Vagina (tissue), 2 donors: ENCODE measurements at regions not wholly inside any gene's neighbourhood (a gene's known extent, or its start where the extent isn't known, plus 50 kb on each side); places are given as distances from the start of the nearest gene placed in this dataset.

Source experiments
- DNase-seq, 2 donors: peaks; one replicate each; pipeline ENCODE4 v3.0.0-alpha.2; 2017; ENCODE audit errors: extremely low spot score in 2 of 2
- H3K27ac ChIP-seq: fragments of 200-600 bp; sonication (generic); one replicate; pipeline ENCODE4 v1.5.1; 2019
- H3K27me3 ChIP-seq: fragments of 200-600 bp; sonication (generic); one replicate; pipeline ENCODE4 v1.5.1; 2019
- H3K36me3 ChIP-seq, 2 donors: fragments of 200-600 bp; sonication (generic); one replicate each; pipeline ENCODE4 v1.5.1; 2017 to 2019
- H3K4me1 ChIP-seq: fragments of 200-600 bp; sonication (generic); one replicate; pipeline ENCODE4 v1.5.1; 2019
- H3K4me3 ChIP-seq, 2 donors: fragments of 200-600 bp; sonication (generic); 1 replicate in 1 of 2; 2 replicates in 1 of 2; pipeline ENCODE4 v1.5.1; 2016 to 2019
- H3K9me3 ChIP-seq: fragments of 200-600 bp; sonication (generic); one replicate; pipeline ENCODE4 v1.5.1; 2019
- POLR2A ChIP-seq, 2 donors: fragments of 450-650 bp; IDR thresholded peaks; one replicate each; pipeline ENCODE4 v1.6.1; 2017; ENCODE audit warnings: antibody characterized with exemption in 2 of 2, mild to moderate bottlenecking in 2 of 2, moderate library complexity in 2 of 2
- POLR2AphosphoS5 ChIP-seq, 2 donors: sonication (generic); formaldehyde crosslinking; IDR thresholded peaks; one replicate each; pipeline ENCODE4 v1.9.0; 2017; ENCODE audit warnings: antibody characterized with exemption in 2 of 2, mild to moderate bottlenecking in 2 of 2, low read depth in 1 of 2; ENCODE audit not compliant: insufficient read depth in 1 of 2
- intact Hi-C: fragments of 100-400 bp; cut with DNase I; formaldehyde crosslinking; loops from one replicate; pipeline ENCODE4 v1.15.1; 2023
- TF ChIP-seq, protein P1 (sequence below), 3 experiments: fragments of 450-650 bp in 2 of 3; fragments of 200-600 bp in 1 of 3; sonication (generic) in 1 of 3; IDR thresholded peaks; one replicate each; pipeline ENCODE4 v1.5.1; 2017 to 2019; ENCODE audit warnings: antibody characterized with exemption in 3 of 3, mild to moderate bottlenecking in 2 of 3, moderate library complexity in 2 of 3

DNA sequence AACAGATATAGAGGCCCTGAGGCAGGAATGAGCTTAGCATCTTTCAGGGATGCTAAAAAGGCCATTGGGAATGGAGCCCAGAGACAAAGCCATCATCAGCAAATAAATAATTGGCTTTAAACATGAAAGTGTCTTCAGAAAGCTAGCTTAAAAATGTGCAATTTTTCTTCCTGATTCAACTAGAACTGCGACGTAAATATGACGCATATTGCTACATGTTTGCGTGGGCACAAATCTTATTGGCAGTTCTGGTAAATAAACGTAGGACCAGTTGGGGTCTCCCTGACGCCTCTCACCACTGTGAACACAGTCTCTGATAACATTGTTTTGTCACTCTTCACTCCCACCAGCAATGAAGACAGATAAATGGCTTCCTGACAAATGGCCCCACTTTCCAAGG lies 97.3 kb upstream of the SRD5A3 start:
- Histone ChIP-seq H3K36me3 (no peaks in the 10 kb centered on the region), H3K27me3 (no peaks in the 10 kb centered on the region), H3K4me1 (no peaks in the 10 kb centered on the region), H3K27ac (no peak overlapping the region), H3K9me3 (no peaks in the 10 kb centered on the region), H3K4me3 (no peak overlapping the region)
- TF ChIP-seq POLR2A (IDR thresholded peaks at IDR 0.05) (no peak), POLR2AphosphoS5 (IDR thresholded peaks at IDR 0.05; ENCODE audit: insufficient read depth in 1 of 2, low read depth in 1 of 2) (no peak)
- TF ChIP-seq, protein P1, sequence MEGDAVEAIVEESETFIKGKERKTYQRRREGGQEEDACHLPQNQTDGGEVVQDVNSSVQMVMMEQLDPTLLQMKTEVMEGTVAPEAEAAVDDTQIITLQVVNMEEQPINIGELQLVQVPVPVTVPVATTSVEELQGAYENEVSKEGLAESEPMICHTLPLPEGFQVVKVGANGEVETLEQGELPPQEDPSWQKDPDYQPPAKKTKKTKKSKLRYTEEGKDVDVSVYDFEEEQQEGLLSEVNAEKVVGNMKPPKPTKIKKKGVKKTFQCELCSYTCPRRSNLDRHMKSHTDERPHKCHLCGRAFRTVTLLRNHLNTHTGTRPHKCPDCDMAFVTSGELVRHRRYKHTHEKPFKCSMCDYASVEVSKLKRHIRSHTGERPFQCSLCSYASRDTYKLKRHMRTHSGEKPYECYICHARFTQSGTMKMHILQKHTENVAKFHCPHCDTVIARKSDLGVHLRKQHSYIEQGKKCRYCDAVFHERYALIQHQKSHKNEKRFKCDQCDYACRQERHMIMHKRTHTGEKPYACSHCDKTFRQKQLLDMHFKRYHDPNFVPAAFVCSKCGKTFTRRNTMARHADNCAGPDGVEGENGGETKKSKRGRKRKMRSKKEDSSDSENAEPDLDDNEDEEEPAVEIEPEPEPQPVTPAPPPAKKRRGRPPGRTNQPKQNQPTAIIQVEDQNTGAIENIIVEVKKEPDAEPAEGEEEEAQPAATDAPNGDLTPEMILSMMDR (IDR thresholded peaks at IDR 0.05), result no peak
- no peak for DNase-seq
- intact Hi-C loops, result no loop called here

DNA sequence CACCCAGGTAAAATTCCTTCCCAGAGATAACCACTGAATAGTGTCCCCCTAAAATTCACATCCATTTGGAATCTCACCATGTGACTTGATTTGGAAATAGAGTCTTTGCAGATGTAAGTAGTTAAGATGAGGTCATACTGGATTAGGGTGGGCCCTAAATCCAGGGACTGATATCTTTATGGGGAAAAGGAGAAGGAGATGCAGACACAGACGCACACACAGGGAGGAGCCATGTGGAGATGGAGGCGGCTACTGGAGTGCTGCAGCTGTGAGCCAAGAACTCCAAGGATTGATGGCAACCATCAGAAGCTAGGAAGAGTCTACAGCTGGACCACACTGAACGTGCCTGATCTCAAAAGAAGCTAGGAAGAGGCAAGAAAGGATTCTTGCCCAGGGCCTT lies 96.6 kb upstream of the SRD5A3 start:
- Histone ChIP-seq H3K36me3 (no peaks in the 10 kb centered on the region), H3K4me1 (no peaks in the 10 kb centered on the region), H3K27me3 (no peaks in the 10 kb centered on the region), H3K27ac (no peak overlapping the region), H3K4me3 (no peak overlapping the region), H3K9me3 (no peaks in the 10 kb centered on the region)
- TF ChIP-seq, protein P1 (IDR thresholded peaks at IDR 0.05), result no peak
- TF ChIP-seq POLR2AphosphoS5 (IDR thresholded peaks at IDR 0.05; ENCODE audit: insufficient read depth in 1 of 2, low read depth in 1 of 2), result no peak
- no peak for TF ChIP-seq POLR2A (IDR thresholded peaks at IDR 0.05)
- intact Hi-C loops, result no loop called here
- DNase-seq, result no peak

GRCh38 chr4:55251342-55251741 lies 94.7 kb upstream of the SRD5A3 start:
- TF ChIP-seq POLR2AphosphoS5 (IDR thresholded peaks at IDR 0.05; ENCODE audit: insufficient read depth in 1 of 2, low read depth in 1 of 2) (no peak), POLR2A (IDR thresholded peaks at IDR 0.05) (no peak)
- TF ChIP-seq, protein P1 (IDR thresholded peaks at IDR 0.05), result no peak
- no peaks in the 10 kb centered on the region for H3K36me3 ChIP-seq
- DNase-seq, result no peak
- no peak overlapping the region for H3K4me3 ChIP-seq
- H3K4me1 ChIP-seq, result no peaks in the 10 kb centered on the region
- no peaks in the 10 kb centered on the region for H3K27me3 ChIP-seq
- intact Hi-C loops, result no loop called here
- no peaks in the 10 kb centered on the region for H3K9me3 ChIP-seq
- no peak overlapping the region for H3K27ac ChIP-seq

- intact Hi-C loops, result no loop called here
- Histone ChIP-seq H3K27ac (no peak overlapping the region), H3K27me3 (no peaks in the 10 kb centered on the region), H3K36me3 (no peaks in the 10 kb centered on the region), H3K9me3 (no peaks in the 10 kb centered on the region), H3K4me1 (no peaks in the 10 kb centered on the region), H3K4me3 (no peak overlapping the region)
- no peak for DNase-seq
- TF ChIP-seq, protein P1 (IDR thresholded peaks at IDR 0.05), result no peak
- TF ChIP-seq POLR2AphosphoS5 (IDR thresholded peaks at IDR 0.05; ENCODE audit: insufficient read depth in 1 of 2, low read depth in 1 of 2) (no peak), POLR2A (IDR thresholded peaks at IDR 0.05) (no peak)
Observed at GRCh38 chr4:55251896-55252295, 94.1 kb upstream of the SRD5A3 start.

DNA sequence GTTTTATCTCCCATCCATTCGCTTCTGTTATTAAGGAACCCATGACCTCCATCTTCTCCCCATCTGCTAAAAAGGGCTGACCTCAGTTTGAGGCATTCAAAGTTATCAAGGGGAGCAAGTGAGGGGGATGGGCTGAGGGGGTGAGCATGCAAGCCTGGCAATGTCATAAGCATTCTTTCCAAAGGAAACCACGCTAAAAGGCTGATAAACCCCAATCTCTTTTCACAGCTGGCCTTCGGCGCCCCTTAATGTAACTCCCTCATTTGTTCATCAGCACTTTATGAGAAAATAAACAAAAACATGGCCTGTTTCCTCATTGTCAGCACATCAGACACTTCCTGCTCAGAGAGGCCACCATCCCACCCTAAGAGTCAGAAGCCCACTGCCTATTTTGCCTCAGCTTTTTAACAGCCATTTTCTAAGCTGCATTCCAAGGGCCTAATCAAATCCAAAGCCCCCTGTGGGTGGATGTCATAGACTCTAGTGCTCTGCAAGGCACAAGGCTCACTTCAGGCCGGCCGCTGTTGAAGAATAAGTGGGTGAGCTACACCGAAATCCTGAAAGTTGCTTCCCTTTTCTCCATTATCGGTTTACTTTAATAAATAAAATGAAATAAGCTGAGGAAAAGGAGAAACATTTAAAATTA lies 92.0 kb upstream of the SRD5A3 start:
- no peaks in the 10 kb centered on the region for H3K36me3 ChIP-seq
- H3K4me1 ChIP-seq, result peaks cover 5% of the 10 kb centered on the region
- no peaks in the 10 kb centered on the region for H3K27me3 ChIP-seq
- H3K27ac ChIP-seq, result no peak overlapping the region
- H3K4me3 ChIP-seq, result no peak overlapping the region
- H3K9me3 ChIP-seq, result no peaks in the 10 kb centered on the region
- no peak for DNase-seq
- intact Hi-C loops, result no loop called here
- TF ChIP-seq, protein P1 (IDR thresholded peaks at IDR 0.05), result no peak
- no peak for TF ChIP-seq POLR2A (IDR thresholded peaks at IDR 0.05)
- TF ChIP-seq POLR2AphosphoS5 (IDR thresholded peaks at IDR 0.05; ENCODE audit: insufficient read depth in 1 of 2, low read depth in 1 of 2), result no peak
